ENCODE measurements at regions not wholly inside any gene's neighbourhood (a gene's known extent, or its start where the extent isn't known, plus 50 kb on each side); places are given as distances from the start of the nearest gene placed in this dataset.
A peak's percentile ranks its signal among the peaks of the same experiment; 100 is the strongest.

DNA sequence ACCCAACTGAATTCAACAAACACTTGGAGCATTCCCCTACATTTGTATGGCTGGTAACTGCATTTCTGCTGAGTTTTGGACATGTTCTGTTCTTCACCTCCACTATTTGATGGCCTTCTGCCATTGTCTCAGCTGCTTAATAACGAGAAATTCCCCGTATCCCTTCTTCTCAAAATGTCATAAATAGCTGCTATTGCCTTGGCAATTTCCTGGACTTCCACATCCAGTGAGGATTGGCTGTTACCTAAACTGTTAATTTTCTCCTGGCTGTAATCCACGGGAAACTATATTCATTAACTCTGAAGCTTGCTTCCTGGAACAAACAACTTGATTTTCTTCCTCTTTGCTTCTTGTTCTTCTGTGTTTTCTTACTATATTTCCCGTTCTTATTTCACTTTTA lies 69.5 kb upstream of the TDRD3 start:
- Mint-ChIP-seq H3K4me1 (ENCODE audit: unreplicated experiment) (peaks cover 16% of the 10 kb centered on the region), H3K36me3 (ENCODE audit: low read depth, unreplicated experiment) (no peaks in the 10 kb centered on the region), H3K4me3 (ENCODE audit: unreplicated experiment) (no peak overlapping the region), H3K27ac (ENCODE audit: unreplicated experiment) (no peak overlapping the region), H3K9me3 (ENCODE audit: unreplicated experiment) (no peaks in the 10 kb centered on the region), H3K27me3 (ENCODE audit: unreplicated experiment) (no peaks in the 10 kb centered on the region)
- TF ChIP-seq, protein P1, sequence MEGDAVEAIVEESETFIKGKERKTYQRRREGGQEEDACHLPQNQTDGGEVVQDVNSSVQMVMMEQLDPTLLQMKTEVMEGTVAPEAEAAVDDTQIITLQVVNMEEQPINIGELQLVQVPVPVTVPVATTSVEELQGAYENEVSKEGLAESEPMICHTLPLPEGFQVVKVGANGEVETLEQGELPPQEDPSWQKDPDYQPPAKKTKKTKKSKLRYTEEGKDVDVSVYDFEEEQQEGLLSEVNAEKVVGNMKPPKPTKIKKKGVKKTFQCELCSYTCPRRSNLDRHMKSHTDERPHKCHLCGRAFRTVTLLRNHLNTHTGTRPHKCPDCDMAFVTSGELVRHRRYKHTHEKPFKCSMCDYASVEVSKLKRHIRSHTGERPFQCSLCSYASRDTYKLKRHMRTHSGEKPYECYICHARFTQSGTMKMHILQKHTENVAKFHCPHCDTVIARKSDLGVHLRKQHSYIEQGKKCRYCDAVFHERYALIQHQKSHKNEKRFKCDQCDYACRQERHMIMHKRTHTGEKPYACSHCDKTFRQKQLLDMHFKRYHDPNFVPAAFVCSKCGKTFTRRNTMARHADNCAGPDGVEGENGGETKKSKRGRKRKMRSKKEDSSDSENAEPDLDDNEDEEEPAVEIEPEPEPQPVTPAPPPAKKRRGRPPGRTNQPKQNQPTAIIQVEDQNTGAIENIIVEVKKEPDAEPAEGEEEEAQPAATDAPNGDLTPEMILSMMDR (IDR thresholded peaks at IDR 0.05; ENCODE audit: unreplicated experiment), result no peak
- DNase-seq (ENCODE audit: low spot score), result no peak

DNA sequence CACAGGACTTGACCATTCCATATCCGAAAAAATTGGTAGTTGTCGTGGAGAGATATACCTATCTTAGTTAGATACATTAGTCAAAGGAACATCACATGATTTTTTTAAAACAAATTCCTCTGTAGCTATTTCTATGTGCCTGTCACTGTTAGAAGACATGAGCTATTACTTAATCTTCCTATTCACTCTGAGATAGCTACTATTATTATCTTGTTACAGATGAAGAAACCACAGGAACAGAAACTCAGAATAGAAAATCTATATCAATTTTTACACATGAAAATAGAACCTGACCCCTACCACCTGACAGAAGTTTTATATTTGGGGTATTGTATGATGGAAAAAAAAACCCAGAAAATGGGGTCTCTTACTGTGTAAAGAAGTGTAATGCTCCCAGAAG lies 68.9 kb upstream of the TDRD3 start:
- H3K9me3 Mint-ChIP-seq (ENCODE audit: unreplicated experiment), result no peaks in the 10 kb centered on the region
- H3K4me3 Mint-ChIP-seq (ENCODE audit: unreplicated experiment), result no peak overlapping the region
- peaks cover 16% of the 10 kb centered on the region for H3K4me1 Mint-ChIP-seq (ENCODE audit: unreplicated experiment)
- H3K27me3 Mint-ChIP-seq (ENCODE audit: unreplicated experiment), result no peaks in the 10 kb centered on the region
- H3K27ac Mint-ChIP-seq (ENCODE audit: unreplicated experiment), result no peak overlapping the region
- DNase-seq (ENCODE audit: low spot score), result no peak
- no peaks in the 10 kb centered on the region for H3K36me3 Mint-ChIP-seq (ENCODE audit: low read depth, unreplicated experiment)
- TF ChIP-seq, protein P1 (IDR thresholded peaks at IDR 0.05; ENCODE audit: unreplicated experiment), result no peak

DNA sequence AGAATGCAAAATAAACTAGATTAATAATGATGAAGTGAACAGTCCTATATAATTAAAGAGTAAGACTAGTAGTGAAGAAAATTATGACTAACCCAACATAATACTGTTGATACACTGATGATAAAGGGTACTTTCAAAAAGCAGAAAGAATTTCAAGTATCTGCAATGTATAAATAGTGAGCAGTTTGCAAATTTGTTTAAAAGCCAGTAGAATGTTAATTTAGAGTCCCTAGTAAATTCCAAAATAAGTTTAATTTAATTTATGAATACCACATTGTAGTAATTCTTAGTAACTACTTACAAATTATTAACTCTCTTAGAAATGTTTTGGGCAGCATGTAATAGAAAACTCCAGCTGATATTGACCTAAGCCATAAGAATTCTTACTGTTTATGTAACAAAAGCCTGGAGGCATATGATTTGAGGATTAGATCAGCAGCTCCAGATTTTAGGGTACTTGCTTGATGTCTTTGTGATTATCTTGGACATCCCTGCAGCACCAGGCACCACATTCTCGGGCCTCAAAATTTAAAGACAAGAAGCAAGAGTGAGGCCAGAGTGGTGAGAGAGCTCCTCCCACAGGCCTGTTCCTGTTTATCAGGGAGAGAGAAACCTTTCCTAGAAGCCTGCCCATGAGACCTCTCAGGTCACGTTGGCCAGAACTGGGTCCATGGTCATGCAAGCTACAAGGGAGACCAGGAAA lies 67.6 kb upstream of the TDRD3 start:
- Mint-ChIP-seq H3K27ac (ENCODE audit: unreplicated experiment) (no peak overlapping the region), H3K4me1 (ENCODE audit: unreplicated experiment) (peaks cover 16% of the 10 kb centered on the region), H3K36me3 (ENCODE audit: low read depth, unreplicated experiment) (no peaks in the 10 kb centered on the region), H3K27me3 (ENCODE audit: unreplicated experiment) (no peaks in the 10 kb centered on the region), H3K4me3 (ENCODE audit: unreplicated experiment) (no peak overlapping the region), H3K9me3 (ENCODE audit: unreplicated experiment) (no peaks in the 10 kb centered on the region)
- TF ChIP-seq, protein P1 (IDR thresholded peaks at IDR 0.05; ENCODE audit: unreplicated experiment), result peak; percentile 30
- peak; percentile 61 for DNase-seq (ENCODE audit: low spot score)

DNA sequence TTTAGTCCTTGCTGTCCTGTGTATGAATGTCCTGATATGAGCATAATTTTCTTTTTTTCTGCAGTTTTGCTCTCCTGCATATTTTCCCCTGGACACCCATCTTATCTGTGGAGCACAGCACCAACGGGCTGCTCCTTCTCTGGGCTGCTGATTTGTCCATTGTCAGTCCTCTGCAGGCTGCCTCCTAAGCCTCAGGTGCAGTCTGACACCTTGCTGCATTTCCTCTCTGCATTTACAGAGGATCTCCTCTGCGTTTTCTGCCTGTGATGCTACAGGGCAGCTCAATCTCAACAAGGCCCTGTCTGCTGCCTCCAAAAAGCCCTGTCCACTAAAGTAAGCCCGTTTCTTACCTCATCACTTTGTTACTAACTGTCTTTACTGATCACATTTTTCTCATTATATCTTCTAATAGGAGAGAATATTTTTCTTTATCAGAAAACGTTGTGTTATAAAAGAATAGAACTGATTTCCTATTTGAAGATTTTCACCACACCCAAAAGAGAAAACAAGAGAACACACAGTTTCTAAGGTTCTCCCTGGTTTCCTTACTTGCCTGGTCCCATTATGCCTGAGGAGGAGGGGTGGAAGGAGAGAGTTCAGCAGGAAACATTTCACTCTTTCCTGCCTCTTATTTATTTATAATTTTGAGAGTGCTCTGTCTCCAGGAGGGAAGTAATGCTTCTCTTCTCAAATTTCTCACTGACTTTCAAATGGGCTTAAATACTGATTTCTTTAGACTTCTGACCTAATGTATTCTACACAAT lies 65.6 kb upstream of the TDRD3 start:
- no peaks in the 10 kb centered on the region for H3K27me3 Mint-ChIP-seq (ENCODE audit: unreplicated experiment)
- no peaks in the 10 kb centered on the region for H3K9me3 Mint-ChIP-seq (ENCODE audit: unreplicated experiment)
- H3K4me1 Mint-ChIP-seq (ENCODE audit: unreplicated experiment), result peaks cover 16% of the 10 kb centered on the region
- no peak for DNase-seq (ENCODE audit: low spot score)
- TF ChIP-seq, protein P1 (IDR thresholded peaks at IDR 0.05; ENCODE audit: unreplicated experiment), result no peak
- no peak overlapping the region for H3K27ac Mint-ChIP-seq (ENCODE audit: unreplicated experiment)
- H3K36me3 Mint-ChIP-seq (ENCODE audit: low read depth, unreplicated experiment), result no peaks in the 10 kb centered on the region
- no peak overlapping the region for H3K4me3 Mint-ChIP-seq (ENCODE audit: unreplicated experiment)

DNA sequence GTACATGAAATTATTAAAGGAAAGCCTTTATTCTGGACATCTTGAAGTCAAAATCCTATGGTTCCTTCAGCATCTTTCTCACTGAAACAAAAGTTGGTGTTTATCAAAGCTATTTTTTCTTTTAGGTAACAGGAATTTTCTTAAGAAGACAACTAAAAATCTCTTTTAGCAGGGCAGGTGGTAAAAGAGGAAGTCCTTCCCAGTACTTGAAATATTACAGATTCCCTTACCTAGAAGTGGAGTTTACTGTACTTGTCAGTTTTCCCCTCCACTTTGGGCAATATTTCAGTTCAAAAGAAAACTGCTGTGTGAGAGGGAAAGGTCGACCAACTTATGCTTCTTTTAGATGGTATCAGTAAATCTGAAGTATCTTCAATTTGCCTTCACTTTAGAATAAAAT lies 64.3 kb upstream of the TDRD3 start:
- Mint-ChIP-seq H3K4me3 (ENCODE audit: unreplicated experiment) (no peak overlapping the region), H3K27me3 (ENCODE audit: unreplicated experiment) (no peaks in the 10 kb centered on the region), H3K36me3 (ENCODE audit: low read depth, unreplicated experiment) (no peaks in the 10 kb centered on the region), H3K9me3 (ENCODE audit: unreplicated experiment) (no peaks in the 10 kb centered on the region), H3K4me1 (ENCODE audit: unreplicated experiment) (peaks cover 12% of the 10 kb centered on the region), H3K27ac (ENCODE audit: unreplicated experiment) (no peak overlapping the region)
- DNase-seq (ENCODE audit: low spot score), result no peak
- TF ChIP-seq, protein P1 (IDR thresholded peaks at IDR 0.05; ENCODE audit: unreplicated experiment), result no peak

Measured in endothelial cell (in vitro differentiated cells).